ENCODE measurements at regions not wholly inside any gene's neighbourhood (a gene's known extent, or its start where the extent isn't known, plus 50 kb on each side); places are given as distances from the start of the nearest gene placed in this dataset.

DNA sequence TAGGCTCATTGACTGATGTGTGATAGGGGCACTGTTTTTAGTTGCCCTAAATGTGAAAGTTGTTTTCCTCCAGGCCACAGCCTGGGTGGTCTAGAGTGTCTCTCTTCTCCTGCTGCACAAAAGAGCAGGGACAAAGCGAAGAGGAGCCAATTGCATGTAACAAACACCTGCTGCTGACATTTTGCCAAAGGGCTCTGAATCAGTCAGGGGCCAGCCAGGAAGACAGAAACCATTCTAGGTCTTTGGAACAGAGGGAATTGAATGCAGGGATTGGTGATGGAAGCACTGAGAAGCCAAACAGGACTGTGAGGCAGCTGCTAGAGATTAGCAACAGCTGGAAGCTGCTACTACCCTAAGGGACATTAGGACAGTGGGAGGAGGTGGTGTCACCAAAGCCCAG, 185.3 kb upstream of the POU3F1 start:
- no peak for TF ChIP-seq STAT1 (IDR thresholded peaks at IDR 0.05; ENCODE audit: unreplicated experiment)

DNA sequence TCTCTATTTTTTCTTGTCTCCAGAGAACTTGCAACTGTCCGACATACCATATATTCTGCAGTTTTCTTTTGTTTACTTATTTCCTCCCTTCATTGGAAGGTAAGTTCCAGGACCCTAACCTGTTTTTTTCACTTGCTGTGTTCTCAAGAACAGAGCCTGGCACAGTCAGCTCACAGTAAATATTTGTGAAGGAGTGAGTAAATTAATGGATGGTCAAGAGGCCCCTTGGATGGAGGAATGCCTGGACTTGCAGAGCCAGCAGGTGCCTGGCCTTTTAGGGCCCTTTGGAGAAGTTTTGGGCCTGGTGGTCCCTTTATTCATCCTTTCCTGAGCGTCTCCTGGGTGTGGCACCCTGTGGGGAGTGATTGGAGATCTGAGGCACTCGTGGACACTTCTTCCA, 182.1 kb upstream of the POU3F1 start:
- no peak overlapping the region for H3K4me3 ChIP-seq
- ATAC-seq = no peak

More for the DNA sequence above, 185.3 kb upstream of the POU3F1 start:
- H3K27me3 Mint-ChIP-seq (ENCODE audit: insufficient read depth, low read depth, poor library complexity) = peaks cover 5% of the 10 kb centered on the region
- H3K4me3 ChIP-seq = no peak overlapping the region
- ATAC-seq (no peak), DNase-seq (ENCODE audit: low spot score) (no peak)
- H4K20me1 ChIP-seq (replicated peaks; ENCODE audit: insufficient read depth) = no peaks in the 10 kb centered on the region
- peaks cover 40% of the 10 kb centered on the region for H3K9me3 Mint-ChIP-seq
- H2AFZ ChIP-seq = no peak overlapping the region
- H3K4me1 Mint-ChIP-seq = no peaks in the 10 kb centered on the region
- H3K4me1 ChIP-seq (ENCODE audit: insufficient read depth) = no peaks in the 10 kb centered on the region
- no peak overlapping the region for H3K27ac Mint-ChIP-seq
- H3K4me2 ChIP-seq = no peak overlapping the region
- H3K4me3 Mint-ChIP-seq = no peak overlapping the region
- H3K27ac ChIP-seq (ENCODE audit: low read depth) = no peak overlapping the region
- H3K79me2 ChIP-seq (replicated peaks; ENCODE audit: insufficient read depth) = no peaks in the 10 kb centered on the region
- H3K27me3 ChIP-seq (ENCODE audit: insufficient read depth) = no peaks in the 10 kb centered on the region
- H3K9me2 ChIP-seq (ENCODE audit: insufficient read depth) = 0 out of 2 replicates have a peak, but pooled peaks cover 9% of the 10 kb centered on the region
- H3K36me3 ChIP-seq (ENCODE audit: insufficient read depth) = no peaks in the 10 kb centered on the region
- no peaks in the 10 kb centered on the region for H3F3A ChIP-seq (replicated peaks; ENCODE audit: low read depth)
- H3K36me3 Mint-ChIP-seq (ENCODE audit: low read depth) = peaks cover 17% of the 10 kb centered on the region

More for the DNA sequence above, 182.1 kb upstream of the POU3F1 start:
- Mint-ChIP-seq H3K4me1 (peaks cover 2% of the 10 kb centered on the region), H3K9me3 (peaks cover 45% of the 10 kb centered on the region), H3K4me3 (no peak overlapping the region), H3K36me3 (ENCODE audit: low read depth) (peaks cover 23% of the 10 kb centered on the region), H3K27me3 (ENCODE audit: insufficient read depth, low read depth, poor library complexity) (peaks cover 2% of the 10 kb centered on the region), H3K27ac (no peak overlapping the region)
- no peak overlapping the region for H3K4me2 ChIP-seq
- no peaks in the 10 kb centered on the region for H3K79me2 ChIP-seq (replicated peaks; ENCODE audit: insufficient read depth)
- peaks cover 4% of the 10 kb centered on the region; the same call in 1 of the 2 replicates for H3K27me3 ChIP-seq (ENCODE audit: insufficient read depth)
- H3K27ac ChIP-seq (ENCODE audit: low read depth) = no peak overlapping the region
- 0 out of 2 replicates have a peak, but pooled peaks cover 9% of the 10 kb centered on the region for H3K9me2 ChIP-seq (ENCODE audit: insufficient read depth)
- no peak for TF ChIP-seq STAT1 (IDR thresholded peaks at IDR 0.05; ENCODE audit: unreplicated experiment)
- no peak for TF ChIP-seq NANOG (IDR thresholded peaks at IDR 0.05; ENCODE audit: borderline replicate concordance)
- TF ChIP-seq, protein P1, sequence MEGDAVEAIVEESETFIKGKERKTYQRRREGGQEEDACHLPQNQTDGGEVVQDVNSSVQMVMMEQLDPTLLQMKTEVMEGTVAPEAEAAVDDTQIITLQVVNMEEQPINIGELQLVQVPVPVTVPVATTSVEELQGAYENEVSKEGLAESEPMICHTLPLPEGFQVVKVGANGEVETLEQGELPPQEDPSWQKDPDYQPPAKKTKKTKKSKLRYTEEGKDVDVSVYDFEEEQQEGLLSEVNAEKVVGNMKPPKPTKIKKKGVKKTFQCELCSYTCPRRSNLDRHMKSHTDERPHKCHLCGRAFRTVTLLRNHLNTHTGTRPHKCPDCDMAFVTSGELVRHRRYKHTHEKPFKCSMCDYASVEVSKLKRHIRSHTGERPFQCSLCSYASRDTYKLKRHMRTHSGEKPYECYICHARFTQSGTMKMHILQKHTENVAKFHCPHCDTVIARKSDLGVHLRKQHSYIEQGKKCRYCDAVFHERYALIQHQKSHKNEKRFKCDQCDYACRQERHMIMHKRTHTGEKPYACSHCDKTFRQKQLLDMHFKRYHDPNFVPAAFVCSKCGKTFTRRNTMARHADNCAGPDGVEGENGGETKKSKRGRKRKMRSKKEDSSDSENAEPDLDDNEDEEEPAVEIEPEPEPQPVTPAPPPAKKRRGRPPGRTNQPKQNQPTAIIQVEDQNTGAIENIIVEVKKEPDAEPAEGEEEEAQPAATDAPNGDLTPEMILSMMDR (conservative IDR thresholded peaks at IDR 0.05; ENCODE audit: low read depth in 2 of 2) = no peak
- TF ChIP-seq, protein P2, sequence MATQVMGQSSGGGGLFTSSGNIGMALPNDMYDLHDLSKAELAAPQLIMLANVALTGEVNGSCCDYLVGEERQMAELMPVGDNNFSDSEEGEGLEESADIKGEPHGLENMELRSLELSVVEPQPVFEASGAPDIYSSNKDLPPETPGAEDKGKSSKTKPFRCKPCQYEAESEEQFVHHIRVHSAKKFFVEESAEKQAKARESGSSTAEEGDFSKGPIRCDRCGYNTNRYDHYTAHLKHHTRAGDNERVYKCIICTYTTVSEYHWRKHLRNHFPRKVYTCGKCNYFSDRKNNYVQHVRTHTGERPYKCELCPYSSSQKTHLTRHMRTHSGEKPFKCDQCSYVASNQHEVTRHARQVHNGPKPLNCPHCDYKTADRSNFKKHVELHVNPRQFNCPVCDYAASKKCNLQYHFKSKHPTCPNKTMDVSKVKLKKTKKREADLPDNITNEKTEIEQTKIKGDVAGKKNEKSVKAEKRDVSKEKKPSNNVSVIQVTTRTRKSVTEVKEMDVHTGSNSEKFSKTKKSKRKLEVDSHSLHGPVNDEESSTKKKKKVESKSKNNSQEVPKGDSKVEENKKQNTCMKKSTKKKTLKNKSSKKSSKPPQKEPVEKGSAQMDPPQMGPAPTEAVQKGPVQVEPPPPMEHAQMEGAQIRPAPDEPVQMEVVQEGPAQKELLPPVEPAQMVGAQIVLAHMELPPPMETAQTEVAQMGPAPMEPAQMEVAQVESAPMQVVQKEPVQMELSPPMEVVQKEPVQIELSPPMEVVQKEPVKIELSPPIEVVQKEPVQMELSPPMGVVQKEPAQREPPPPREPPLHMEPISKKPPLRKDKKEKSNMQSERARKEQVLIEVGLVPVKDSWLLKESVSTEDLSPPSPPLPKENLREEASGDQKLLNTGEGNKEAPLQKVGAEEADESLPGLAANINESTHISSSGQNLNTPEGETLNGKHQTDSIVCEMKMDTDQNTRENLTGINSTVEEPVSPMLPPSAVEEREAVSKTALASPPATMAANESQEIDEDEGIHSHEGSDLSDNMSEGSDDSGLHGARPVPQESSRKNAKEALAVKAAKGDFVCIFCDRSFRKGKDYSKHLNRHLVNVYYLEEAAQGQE (IDR thresholded peaks at IDR 0.05; ENCODE audit: unreplicated experiment) = no peak
- TF ChIP-seq, protein P3, sequence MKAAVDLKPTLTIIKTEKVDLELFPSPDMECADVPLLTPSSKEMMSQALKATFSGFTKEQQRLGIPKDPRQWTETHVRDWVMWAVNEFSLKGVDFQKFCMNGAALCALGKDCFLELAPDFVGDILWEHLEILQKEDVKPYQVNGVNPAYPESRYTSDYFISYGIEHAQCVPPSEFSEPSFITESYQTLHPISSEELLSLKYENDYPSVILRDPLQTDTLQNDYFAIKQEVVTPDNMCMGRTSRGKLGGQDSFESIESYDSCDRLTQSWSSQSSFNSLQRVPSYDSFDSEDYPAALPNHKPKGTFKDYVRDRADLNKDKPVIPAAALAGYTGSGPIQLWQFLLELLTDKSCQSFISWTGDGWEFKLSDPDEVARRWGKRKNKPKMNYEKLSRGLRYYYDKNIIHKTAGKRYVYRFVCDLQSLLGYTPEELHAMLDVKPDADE (IDR thresholded peaks at IDR 0.05) = no peak
- TF ChIP-seq EZH2phosphoT487 (IDR thresholded peaks at IDR 0.05; ENCODE audit: unreplicated experiment) = no peak
- TF ChIP-seq POLR2AphosphoS5 (IDR thresholded peaks at IDR 0.05; ENCODE audit: low read depth) = no peak
- H3K36me3 ChIP-seq (ENCODE audit: insufficient read depth) = no peaks in the 10 kb centered on the region
- H4K20me1 ChIP-seq (replicated peaks; ENCODE audit: insufficient read depth) = no peaks in the 10 kb centered on the region
- H2AFZ ChIP-seq = no peak overlapping the region
- no peak for DNase-seq (ENCODE audit: low spot score)
- no peaks in the 10 kb centered on the region for H3K4me1 ChIP-seq (ENCODE audit: insufficient read depth)
- no peaks in the 10 kb centered on the region; the same call in 1 of the 2 replicates for H3F3A ChIP-seq (replicated peaks; ENCODE audit: low read depth)

Data from GM23338 (cell line).